HFFc6 (cell line): ENCODE measurements at regions not wholly inside any gene's neighbourhood (a gene's known extent, or its start where the extent isn't known, plus 50 kb on each side); places are given as distances from the start of the nearest gene placed in this dataset.

ENCODE experiments used
- DNase-seq: peaks from one replicate; pipeline ENCODE4 v3.0.0-alpha.2; 2018
- H3K27ac Mint-ChIP-seq: 2 replicates; pipeline ENCODE4 v1.8.0; 2020; ENCODE audit warnings: mild to moderate bottlenecking, mixed read lengths
- H3K27me3 Mint-ChIP-seq: 2 replicates; pipeline ENCODE4 v1.8.0; 2021; ENCODE audit warnings: mild to moderate bottlenecking, moderate library complexity, mixed read lengths; ENCODE audit not compliant: insufficient read depth
- H3K36me3 Mint-ChIP-seq: 2 replicates; pipeline ENCODE4 v1.8.0; 2021; ENCODE audit warnings: low read depth, mixed read lengths
- H3K4me1 Mint-ChIP-seq: 2 replicates; pipeline ENCODE4 v1.8.0; 2020; ENCODE audit warnings: low read depth, mixed read lengths
- H3K4me3 Mint-ChIP-seq: 2 replicates; pipeline ENCODE4 v1.8.0; 2020; ENCODE audit warnings: mild to moderate bottlenecking, moderate library complexity, mixed read lengths
- H3K9me3 Mint-ChIP-seq: 2 replicates; pipeline ENCODE4 v1.8.0; 2020; ENCODE audit warnings: mild to moderate bottlenecking, mixed read lengths
- CTCF ChIP-seq: fragments of 200-600 bp; sonication (generic); IDR thresholded peaks from 2 replicates; pipeline ENCODE4 v1.5.0; 2021; ENCODE audit warnings: antibody characterized with exemption, mild to moderate bottlenecking

GRCh38 chr3:72641684-72642083 is 206.6 kb downstream of the SHQ1 start:
- no peaks in the 10 kb centered on the region for H3K4me1 Mint-ChIP-seq
- no peak overlapping the region for H3K27ac Mint-ChIP-seq
- no peaks in the 10 kb centered on the region for H3K9me3 Mint-ChIP-seq
- H3K27me3 Mint-ChIP-seq: peaks cover 25% of the 10 kb centered on the region
- no peaks in the 10 kb centered on the region for H3K36me3 Mint-ChIP-seq
- TF ChIP-seq CTCF: no peak
- H3K4me3 Mint-ChIP-seq: no peak overlapping the region
- DNase-seq: no peak

DNA sequence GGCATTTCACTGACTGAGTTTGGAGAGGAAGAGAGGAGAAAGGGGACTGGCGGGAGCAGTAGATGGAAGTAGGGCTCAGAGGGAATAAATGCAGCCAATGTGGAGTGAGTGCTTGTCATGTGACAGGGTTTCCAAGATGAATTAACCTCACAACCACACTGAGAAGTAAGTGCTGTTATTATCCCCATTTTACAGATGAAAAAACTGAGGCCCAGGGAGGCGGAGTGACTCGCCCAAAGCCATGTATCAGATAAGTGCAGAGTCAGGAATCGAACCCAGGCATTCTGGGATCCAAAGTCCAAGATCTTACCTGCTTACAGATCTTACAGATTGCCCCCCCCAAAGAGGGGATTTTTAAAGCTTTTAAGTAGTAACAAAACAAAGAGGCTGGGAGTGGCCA is 207.2 kb downstream of the SHQ1 start:
- Mint-ChIP-seq H3K4me3 (no peak overlapping the region), H3K27ac (no peak overlapping the region), H3K27me3 (peaks cover 25% of the 10 kb centered on the region), H3K36me3 (no peaks in the 10 kb centered on the region), H3K9me3 (no peaks in the 10 kb centered on the region), H3K4me1 (no peaks in the 10 kb centered on the region)
- DNase-seq: no peak
- no peak for TF ChIP-seq CTCF

GRCh38 chr3:72636969-72637597 is 211.2 kb downstream of the SHQ1 start:
- DNase-seq: no peak
- no peak overlapping the region for H3K4me3 Mint-ChIP-seq
- peaks cover 7% of the 10 kb centered on the region for H3K4me1 Mint-ChIP-seq
- no peak overlapping the region for H3K27ac Mint-ChIP-seq
- H3K27me3 Mint-ChIP-seq: peaks cover 25% of the 10 kb centered on the region
- no peak for TF ChIP-seq CTCF
- no peaks in the 10 kb centered on the region; the same call in 1 of the 2 replicates for H3K9me3 Mint-ChIP-seq
- no peaks in the 10 kb centered on the region for H3K36me3 Mint-ChIP-seq

- Mint-ChIP-seq H3K27me3 (peaks cover 25% of the 10 kb centered on the region), H3K4me1 (peaks cover 7% of the 10 kb centered on the region), H3K27ac (no peak overlapping the region), H3K4me3 (no peak overlapping the region), H3K9me3 (no peaks in the 10 kb centered on the region; the same call in 1 of the 2 replicates), H3K36me3 (no peaks in the 10 kb centered on the region)
- TF ChIP-seq CTCF: no peak
- no peak for DNase-seq
Observed at GRCh38 chr3:72635551-72635950, 212.7 kb downstream of the SHQ1 start.

DNA sequence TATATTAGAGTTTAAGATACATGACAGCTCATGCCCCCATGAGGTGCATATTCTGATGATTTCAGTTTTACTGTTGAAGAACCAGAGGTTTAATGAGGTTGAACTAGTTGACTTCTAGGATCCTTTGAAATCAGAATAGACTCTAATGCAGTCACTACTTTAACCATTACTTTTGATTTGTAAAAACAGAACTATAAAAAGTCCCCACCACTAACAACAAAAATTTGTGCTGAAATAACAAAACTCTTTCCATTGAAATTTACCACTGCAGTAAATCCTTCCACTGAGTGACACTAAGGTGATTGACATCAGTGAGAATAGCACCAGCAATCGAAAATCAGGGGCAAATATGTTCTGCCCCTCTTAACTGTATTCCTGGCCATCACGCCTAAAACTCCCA is 214.1 kb downstream of the SHQ1 start:
- Mint-ChIP-seq H3K36me3 (no peaks in the 10 kb centered on the region), H3K4me3 (no peak overlapping the region), H3K4me1 (peaks cover 11% of the 10 kb centered on the region), H3K9me3 (no peaks in the 10 kb centered on the region; the same call in 1 of the 2 replicates), H3K27me3 (peaks cover 32% of the 10 kb centered on the region), H3K27ac (no peak overlapping the region)
- DNase-seq: no peak
- no peak for TF ChIP-seq CTCF
